IPS DF 4.7 (cell line): ENCODE measurements at regions not wholly inside any gene's neighbourhood (a gene's known extent, or its start where the extent isn't known, plus 50 kb on each side); places are given as distances from the start of the nearest gene placed in this dataset.
"Not testable (repeated sequence)": the region's sequence is repeated elsewhere in the genome, so short reads cannot be mapped to it uniquely, and the experiment has no call there.

ENCODE experiments used
- DNase-seq: peaks from one replicate; pipeline ENCODE4 v3.0.0-alpha.2; 2013; ENCODE audit warnings: low spot score; ENCODE audit errors: extremely low read depth

GRCh38 chr2:133878326-133878725 is 310.1 kb upstream of the NCKAP5 start:
- no peak for DNase-seq

GRCh38 chr2:133879703-133880102 is 311.4 kb upstream of the NCKAP5 start:
- no peak for DNase-seq

GRCh38 chr2:133882159-133882558 is 313.9 kb upstream of the NCKAP5 start:
- DNase-seq, result not testable (repeated sequence)

- DNase-seq, result no peak
Measured at GRCh38 chr2:133884739-133885381, 316.6 kb upstream of the NCKAP5 start.

GRCh38 chr2:133885847-133886246 is 317.6 kb upstream of the NCKAP5 start:
- no peak for DNase-seq

GRCh38 chr2:133886735-133887675 is 318.7 kb upstream of the NCKAP5 start:
- peak; percentile 69 for DNase-seq

- no peak for DNase-seq
Measured at GRCh38 chr2:133887676-133888040, 319.4 kb upstream of the NCKAP5 start.

GRCh38 chr2:133888107-133888506 is 319.8 kb upstream of the NCKAP5 start:
- DNase-seq, result no peak

- DNase-seq, result no peak
Measured at GRCh38 chr2:133888621-133889219, 320.5 kb upstream of the NCKAP5 start.

GRCh38 chr2:133892352-133892913 is 324.2 kb upstream of the NCKAP5 start:
- DNase-seq, result no peak

- no peak for DNase-seq
Measured at GRCh38 chr2:133894429-133894828, 326.2 kb upstream of the NCKAP5 start.

GRCh38 chr2:133897838-133898237 is 329.6 kb upstream of the NCKAP5 start:
- DNase-seq, result not testable (repeated sequence)

GRCh38 chr2:133900909-133901308 is 332.6 kb upstream of the NCKAP5 start:
- no peak for DNase-seq

- no peak for DNase-seq
Measured at GRCh38 chr2:133906396-133906795, 338.1 kb upstream of the NCKAP5 start.

- DNase-seq, result no peak
Measured at GRCh38 chr2:133906926-133907325, 338.7 kb upstream of the NCKAP5 start.

GRCh38 chr2:133908171-133908570 is 339.9 kb upstream of the NCKAP5 start:
- DNase-seq, result no peak

GRCh38 chr2:133918141-133918540 is 335.7 kb upstream of the MGAT5 start:
- no peak for DNase-seq

- no peak for DNase-seq
Measured at GRCh38 chr2:133919285-133919684, 334.6 kb upstream of the MGAT5 start.

- no peak for DNase-seq
Measured at GRCh38 chr2:133927894-133928293, 326.0 kb upstream of the MGAT5 start.

- no peak for DNase-seq
Measured at GRCh38 chr2:133936096-133936495, 317.8 kb upstream of the MGAT5 start.

- no peak for DNase-seq
Measured at GRCh38 chr2:133936601-133937000, 317.3 kb upstream of the MGAT5 start.

- no peak for DNase-seq
Measured at GRCh38 chr2:133937669-133938068, 316.2 kb upstream of the MGAT5 start.
